HG02759 (cell line): ENCODE measurements at regions not wholly inside any gene's neighbourhood (a gene's known extent, or its start where the extent isn't known, plus 50 kb on each side); places are given as distances from the start of the nearest gene placed in this dataset.

Source experiments
- ATAC-seq: cut with Tn5 transposase; IDR thresholded peaks from one replicate; pipeline ENCODE4 v1.9.1; 2021; ENCODE audit warnings: mild to moderate bottlenecking, moderate library complexity; ENCODE audit not compliant: unreplicated experiment

GRCh38 chr2:51760441-51760840 lies 728.5 kb upstream of the NRXN1 start:
- ATAC-seq = no peak

GRCh38 chr2:51758081-51758480 lies 726.1 kb upstream of the NRXN1 start:
- no peak for ATAC-seq

DNA sequence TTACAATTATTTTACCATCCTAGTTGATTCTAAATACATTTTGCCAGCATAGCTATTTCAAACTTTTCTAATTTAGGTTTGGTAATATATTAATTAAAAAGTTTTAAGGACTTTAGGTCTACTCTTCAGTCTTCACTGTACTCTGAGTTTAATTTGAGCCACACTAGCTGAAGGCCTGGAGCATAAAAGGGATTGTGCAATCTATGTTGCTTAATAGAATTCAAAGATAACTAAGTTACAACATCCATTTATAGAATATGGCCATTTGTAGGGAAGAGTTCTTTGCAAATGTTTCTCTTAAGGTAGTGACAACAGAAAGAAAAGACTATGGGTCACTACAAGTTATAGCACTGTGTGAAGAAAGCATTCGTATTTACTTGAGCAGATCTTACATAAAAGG lies 702.2 kb upstream of the NRXN1 start:
- no peak for ATAC-seq

DNA sequence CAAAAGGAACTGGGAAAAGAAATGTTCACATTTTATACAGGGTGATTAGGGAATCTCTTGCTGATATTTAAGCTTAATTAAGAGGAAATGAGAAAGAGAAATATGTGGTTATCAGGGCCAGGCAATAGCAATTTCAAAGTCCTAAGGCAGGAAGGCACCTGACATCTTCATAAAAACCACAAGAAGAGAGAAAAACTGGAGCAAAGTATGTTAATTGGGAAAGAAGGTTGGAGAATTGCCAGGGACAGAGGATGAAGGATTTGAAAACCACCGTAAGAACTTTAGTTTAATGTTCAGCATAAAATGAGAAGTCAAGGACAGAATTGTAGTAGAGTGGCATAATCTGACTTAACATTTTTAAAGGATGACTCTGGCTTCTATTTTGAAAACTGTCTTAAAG lies 691.8 kb upstream of the NRXN1 start:
- ATAC-seq = no peak

GRCh38 chr2:51722311-51722710 lies 690.4 kb upstream of the NRXN1 start:
- no peak for ATAC-seq

- no peak for ATAC-seq
Measured at GRCh38 chr2:51720826-51721225, 688.9 kb upstream of the NRXN1 start.

GRCh38 chr2:51718881-51719280 lies 686.9 kb upstream of the NRXN1 start:
- ATAC-seq = no peak

DNA sequence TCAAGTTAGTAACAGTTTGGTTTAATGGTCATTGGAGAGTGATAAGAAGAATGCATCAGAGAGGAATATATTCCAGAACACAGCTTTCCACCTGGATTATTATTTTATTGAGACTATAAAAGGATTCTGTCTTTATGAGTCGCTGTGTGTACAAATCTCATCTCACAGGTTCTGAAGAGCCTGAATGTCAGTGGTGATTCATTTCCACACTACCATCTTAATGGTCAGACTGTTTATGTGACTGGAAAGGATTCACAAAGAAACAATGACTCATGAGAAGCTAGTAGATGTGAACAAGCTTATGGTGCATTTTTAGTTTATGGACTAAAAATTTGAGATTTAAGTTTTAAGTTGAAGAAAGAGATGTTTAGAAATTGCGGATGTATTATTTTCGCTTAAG lies 685.4 kb upstream of the NRXN1 start:
- ATAC-seq = no peak

GRCh38 chr2:51711766-51712165 lies 679.8 kb upstream of the NRXN1 start:
- no peak for ATAC-seq

- ATAC-seq = peak; percentile 75
Measured at GRCh38 chr2:51710222-51710621, 678.3 kb upstream of the NRXN1 start.

GRCh38 chr2:51707625-51708024 lies 675.7 kb upstream of the NRXN1 start:
- ATAC-seq = no peak

DNA sequence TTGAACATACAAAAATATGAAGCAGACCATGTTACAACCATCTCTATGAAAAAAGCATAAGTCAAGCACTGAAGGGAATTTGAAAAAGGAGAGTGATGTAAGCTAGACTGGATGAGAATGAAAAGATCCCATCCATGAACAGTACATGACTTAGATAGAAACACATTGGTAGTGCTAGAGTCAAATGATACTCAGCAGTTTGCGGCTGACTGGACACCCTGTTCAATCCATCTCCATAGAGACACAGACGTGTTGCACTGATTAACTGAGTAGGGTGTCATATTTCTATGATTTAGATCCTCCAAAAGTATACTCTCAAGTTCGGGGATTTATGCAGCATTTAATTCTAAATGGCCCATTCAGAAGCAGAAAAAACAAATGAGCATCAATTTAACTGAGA lies 674.3 kb upstream of the NRXN1 start:
- ATAC-seq = no peak

DNA sequence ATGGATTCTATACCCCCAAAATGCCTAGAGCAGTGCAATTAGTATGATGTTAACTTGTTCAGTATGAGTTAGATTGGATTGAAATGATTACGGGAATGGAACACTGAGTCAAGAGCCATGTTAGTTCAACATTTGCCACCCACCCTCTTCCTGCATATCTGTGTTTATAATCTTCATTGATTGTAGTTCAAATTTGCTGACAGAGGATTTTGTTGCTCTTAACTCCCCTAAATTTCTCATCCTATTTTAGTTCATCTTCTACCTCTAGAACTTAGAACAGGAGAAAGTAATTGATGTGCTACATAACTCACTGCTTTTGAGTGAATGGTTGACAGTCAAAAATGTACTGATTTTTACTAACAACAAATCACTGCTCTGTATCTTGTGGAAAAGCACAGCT lies 673.5 kb upstream of the NRXN1 start:
- ATAC-seq = no peak

DNA sequence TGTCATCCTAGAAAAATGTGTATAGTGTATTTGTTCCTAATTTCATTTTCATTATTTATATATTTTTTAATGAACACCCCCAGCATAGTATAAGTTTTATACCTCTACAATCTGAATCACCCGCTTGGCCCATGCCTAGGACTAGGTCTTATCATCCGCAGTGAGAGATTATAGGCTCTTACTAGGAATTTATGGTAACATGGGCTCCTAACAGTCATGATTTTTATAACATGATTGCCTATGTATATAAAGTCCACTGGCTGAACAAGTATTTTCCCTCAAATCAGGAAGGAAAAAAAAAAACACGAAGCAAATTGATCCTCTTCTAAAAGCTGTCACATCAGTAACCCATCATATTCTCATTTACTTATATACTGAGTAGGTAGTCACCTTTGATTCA lies 666.1 kb upstream of the NRXN1 start:
- no peak for ATAC-seq

- ATAC-seq = no peak
Measured at GRCh38 chr2:51697095-51697494, 665.2 kb upstream of the NRXN1 start.

DNA sequence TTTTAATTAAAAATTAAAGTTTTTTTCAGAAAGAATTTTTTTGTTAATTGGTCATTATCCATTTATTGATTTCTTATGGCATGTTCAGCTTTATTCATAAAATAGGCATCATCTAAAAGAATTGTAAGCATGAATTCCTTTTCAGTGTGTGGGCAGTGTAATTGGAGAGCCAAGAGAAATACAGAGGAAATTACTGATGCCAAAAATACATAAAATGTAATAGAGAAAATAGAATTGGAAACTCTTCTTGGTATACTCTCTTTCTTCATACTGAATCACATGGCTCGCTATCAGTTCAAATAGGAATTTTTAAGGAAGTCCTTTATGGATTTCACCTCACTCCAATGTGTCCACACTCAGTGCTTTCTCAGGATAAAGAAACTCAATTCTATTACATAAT lies 663.6 kb upstream of the NRXN1 start:
- ATAC-seq = no peak

DNA sequence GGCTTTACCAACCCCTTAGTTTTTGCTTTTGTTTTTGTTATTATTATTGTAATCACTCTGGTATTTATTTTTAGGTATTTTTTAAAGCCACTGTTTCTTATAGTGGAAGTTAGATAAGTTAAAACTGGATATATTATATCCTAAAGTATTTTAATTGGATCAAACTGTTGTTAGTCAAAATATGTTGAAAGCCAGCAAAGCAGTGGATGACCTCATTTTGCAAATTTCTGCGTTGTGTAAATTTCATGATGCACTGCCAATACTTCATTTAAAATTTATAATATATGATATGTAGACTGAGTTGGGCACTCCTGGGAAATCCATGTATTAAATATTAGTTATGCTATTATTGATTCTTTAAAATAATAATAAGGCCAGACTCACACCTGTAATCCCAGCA lies 661.7 kb upstream of the NRXN1 start:
- ATAC-seq = no peak

DNA sequence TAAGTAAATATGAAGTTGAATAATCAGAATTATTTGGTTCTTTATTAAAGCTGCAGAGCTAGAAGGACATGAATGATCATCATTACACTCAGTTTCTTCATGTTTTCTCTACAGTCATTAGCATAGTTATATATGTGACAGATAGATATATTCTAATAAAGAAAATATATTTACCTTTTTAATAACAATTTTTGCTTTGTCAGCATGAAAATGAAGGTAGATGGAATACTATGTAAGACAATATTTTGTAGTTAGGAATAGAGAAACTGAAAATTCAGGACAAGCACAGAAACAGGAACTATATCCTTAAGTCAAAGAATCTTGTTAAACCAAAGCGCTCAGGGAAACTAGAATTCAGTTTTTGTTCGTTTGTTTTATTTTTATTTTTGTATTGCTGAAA lies 649.9 kb upstream of the NRXN1 start:
- no peak for ATAC-seq

DNA sequence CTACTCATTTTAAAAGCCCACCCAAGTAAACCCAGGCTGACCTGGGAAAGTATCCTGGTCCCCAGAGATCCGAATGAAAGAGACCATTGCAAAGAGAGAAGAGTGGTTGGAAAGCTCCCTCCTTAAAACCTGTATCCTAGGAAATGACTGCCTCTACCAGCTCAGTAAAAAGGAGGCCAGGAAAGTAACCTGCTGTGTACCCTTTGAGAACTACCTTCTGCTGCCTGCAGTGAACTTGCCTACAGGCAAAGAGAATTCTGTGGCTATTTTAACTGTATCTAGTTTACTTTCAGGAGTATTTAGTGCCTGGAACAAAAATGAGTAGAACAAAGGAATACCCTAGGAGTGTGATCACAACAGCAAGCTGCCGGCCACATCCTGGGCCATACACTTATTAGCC lies 641.7 kb upstream of the NRXN1 start:
- no peak for ATAC-seq

DNA sequence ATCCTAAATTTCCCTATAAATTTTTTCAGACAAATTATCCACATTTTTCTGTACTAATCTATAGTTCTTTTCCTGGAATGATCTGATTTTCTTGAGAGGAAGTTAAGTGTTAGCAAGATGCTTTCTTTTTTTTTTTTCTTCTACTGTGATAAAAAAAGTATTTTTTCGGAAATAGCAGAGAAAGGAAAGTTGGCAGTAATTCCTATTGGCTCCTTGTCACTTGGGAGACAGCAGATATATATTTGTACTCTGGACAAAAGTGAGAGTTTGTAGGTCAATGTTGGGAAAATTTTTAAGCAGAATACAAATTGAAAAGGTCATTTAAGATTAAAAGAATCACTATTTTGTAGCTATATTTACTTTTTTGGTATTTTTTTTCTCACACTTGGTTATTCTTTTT lies 635.7 kb upstream of the NRXN1 start:
- ATAC-seq = no peak

DNA sequence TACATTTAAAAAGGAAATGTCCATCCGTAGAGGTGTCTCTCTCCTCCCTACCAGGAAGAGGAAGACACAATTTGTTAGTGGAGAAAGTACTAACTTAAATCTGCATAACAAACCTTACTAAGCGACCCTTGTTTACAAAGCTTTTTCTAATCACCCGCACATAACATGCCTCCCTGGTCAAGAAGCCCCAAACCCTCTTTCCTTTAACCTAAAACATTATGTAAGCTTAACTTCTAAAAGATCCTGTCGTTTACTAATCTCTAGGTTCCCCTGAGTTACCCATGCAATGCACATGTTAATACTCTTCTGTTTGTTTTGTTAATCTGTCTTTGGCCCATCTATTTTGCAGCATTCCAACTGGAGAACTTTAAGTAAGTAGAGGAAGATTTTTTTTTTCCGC lies 630.3 kb upstream of the NRXN1 start:
- ATAC-seq = no peak

DNA sequence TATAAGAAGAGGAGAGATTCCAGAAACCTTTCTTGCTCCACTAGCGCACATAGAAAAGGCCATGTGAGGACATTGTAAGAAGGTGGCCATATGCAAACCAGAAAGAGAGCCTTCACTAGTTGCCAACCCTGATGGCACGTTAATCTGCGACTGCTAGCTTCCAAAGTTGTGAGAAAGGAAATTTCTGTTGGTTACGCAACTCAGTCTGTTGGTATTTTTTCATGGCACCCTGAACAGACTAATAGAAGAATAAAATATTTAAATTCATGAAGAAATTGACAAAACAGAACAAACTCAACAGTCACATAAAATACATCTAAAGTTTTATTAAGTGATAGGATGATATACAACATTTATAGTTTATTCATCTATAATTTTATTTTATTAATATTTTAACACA lies 625.9 kb upstream of the NRXN1 start:
- no peak for ATAC-seq

GRCh38 chr2:51650769-51651168 lies 618.8 kb upstream of the NRXN1 start:
- ATAC-seq = peak; percentile 79

DNA sequence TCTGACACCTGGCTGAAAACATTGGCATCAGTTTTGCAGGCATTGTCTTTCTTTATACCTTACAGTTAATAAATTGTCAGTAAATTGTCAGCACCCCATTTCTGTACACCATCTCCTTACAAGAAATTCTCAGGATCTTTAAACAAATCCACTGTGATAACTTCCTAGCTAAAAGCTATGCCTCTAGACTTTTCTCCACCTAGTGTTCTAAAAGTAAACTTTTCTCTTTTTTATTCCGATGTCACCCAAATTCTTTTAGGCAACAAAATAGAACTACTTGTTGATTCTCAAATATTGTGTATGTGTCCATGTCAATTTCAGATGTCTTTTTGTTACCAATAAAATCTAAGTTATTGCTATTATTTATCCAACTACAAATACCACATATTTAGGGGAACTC lies 617.4 kb upstream of the NRXN1 start:
- ATAC-seq = no peak
